ENCODE measurements at regions not wholly inside any gene's neighbourhood (a gene's known extent, or its start where the extent isn't known, plus 50 kb on each side); places are given as distances from the start of the nearest gene placed in this dataset.
"Not testable (repeated sequence)": the region's sequence is repeated elsewhere in the genome, so short reads cannot be mapped to it uniquely, and the experiment has no call there.

GRCh38 chr16:14015033-14015432 is 56.1 kb upstream of the MRTFB start:
- ATAC-seq (ENCODE audit: insufficient read depth, low FRiP score): no peak
- H3K9ac ChIP-seq (ENCODE audit: insufficient read depth in 1 of 2, low read length in 2 of 2): no peak overlapping the region
- H3K4me1 ChIP-seq (ENCODE audit: control insufficient read depth in 5 of 5, insufficient read depth in 5 of 5, low read length in 5 of 5): peaks cover 5 to 29% (median 7%) of the 10 kb centered on the region in 5 donors
- H3K36me3 ChIP-seq (ENCODE audit: control insufficient read depth in 4 of 4, insufficient read depth in 4 of 4, low read length in 4 of 4): no peaks in the 10 kb centered on the region
- no peak for TF ChIP-seq CTCF (IDR thresholded peaks at IDR 0.05; ENCODE audit: control extremely low read depth, extremely low read depth)
- H3K9me3 ChIP-seq (ENCODE audit: control insufficient read depth in 4 of 4, insufficient read depth in 3 of 4, low read length in 3 of 4): no peaks in the 10 kb centered on the region
- peak overlapping the region; percentile 1 to 23 for H3K27ac ChIP-seq (ENCODE audit: low read depth in 1 of 2, low read length in 1 of 2)
- H3K27me3 ChIP-seq (ENCODE audit: control insufficient read depth in 3 of 3, insufficient read depth in 3 of 3, low read length in 2 of 3): no peaks in the 10 kb centered on the region
- WGBS, 2 donors: 45 to 55% methylated on average over 4 of the region's 4 CpGs
- H3K4me3 ChIP-seq: peak overlapping the region; percentile 5
- DNase-seq: no peak

- Histone ChIP-seq H3K9ac (ENCODE audit: insufficient read depth in 1 of 2, low read length in 2 of 2) (no peak overlapping the region), H3K4me3 (peak overlapping the region; percentile 35)
Measured at GRCh38 chr16:14015461-14015860, 55.7 kb upstream of the MRTFB start.

GRCh38 chr16:14015948-14016347 is 55.2 kb upstream of the MRTFB start:
- H3K9ac ChIP-seq (ENCODE audit: insufficient read depth in 1 of 2, low read length in 2 of 2): no peak overlapping the region
- no peaks in the 10 kb centered on the region for H3K36me3 ChIP-seq (ENCODE audit: control insufficient read depth in 4 of 4, insufficient read depth in 4 of 4, low read length in 4 of 4)
- peak overlapping the region in 1 of 2 donors; percentile 23 for H3K27ac ChIP-seq (ENCODE audit: low read depth in 1 of 2, low read length in 1 of 2)
- DNase-seq (no peak), ATAC-seq (ENCODE audit: insufficient read depth, low FRiP score) (peak; percentile 64)
- peak overlapping the region; percentile 35 for H3K4me3 ChIP-seq
- H3K9me3 ChIP-seq (ENCODE audit: control insufficient read depth in 4 of 4, insufficient read depth in 3 of 4, low read length in 3 of 4): no peaks in the 10 kb centered on the region
- H3K4me1 ChIP-seq (ENCODE audit: control insufficient read depth in 5 of 5, insufficient read depth in 5 of 5, low read length in 5 of 5): peaks cover 5 to 29% (median 7%) of the 10 kb centered on the region in 5 donors
- H3K27me3 ChIP-seq (ENCODE audit: control insufficient read depth in 3 of 3, insufficient read depth in 3 of 3, low read length in 2 of 3): no peaks in the 10 kb centered on the region
- TF ChIP-seq CTCF (IDR thresholded peaks at IDR 0.05; ENCODE audit: control extremely low read depth, extremely low read depth): no peak
- 34 to 61% methylated on average over 2 of the region's 2 CpGs for WGBS, 2 donors

More at GRCh38 chr16:14015461-14015860, 55.7 kb upstream of the MRTFB start:
- TF ChIP-seq CTCF (IDR thresholded peaks at IDR 0.05; ENCODE audit: control extremely low read depth, extremely low read depth): no peak
- Histone ChIP-seq H3K27me3 (ENCODE audit: control insufficient read depth in 3 of 3, insufficient read depth in 3 of 3, low read length in 2 of 3) (no peaks in the 10 kb centered on the region), H3K9me3 (ENCODE audit: control insufficient read depth in 4 of 4, insufficient read depth in 3 of 4, low read length in 3 of 4) (no peaks in the 10 kb centered on the region), H3K36me3 (ENCODE audit: control insufficient read depth in 4 of 4, insufficient read depth in 4 of 4, low read length in 4 of 4) (no peaks in the 10 kb centered on the region), H3K27ac (ENCODE audit: low read depth in 1 of 2, low read length in 1 of 2) (peak overlapping the region; percentile 1 to 23), H3K4me1 (ENCODE audit: control insufficient read depth in 5 of 5, insufficient read depth in 5 of 5, low read length in 5 of 5) (peaks cover 5 to 29% (median 7%) of the 10 kb centered on the region in 5 donors)
- DNase-seq (no peak), ATAC-seq (ENCODE audit: insufficient read depth, low FRiP score) (no peak)
- 44 to 46% methylated on average over 11 of the region's 11 CpGs for WGBS, 2 donors

GRCh38 chr16:14016362-14016761 is 54.8 kb upstream of the MRTFB start:
- H3K4me3 ChIP-seq; ATAC-seq (ENCODE audit: insufficient read depth, low FRiP score): not testable (repeated sequence)
- 91 to 94% methylated on average over 15 of the region's 15 CpGs for WGBS, 2 donors

More at GRCh38 chr16:14016362-14016761, 54.8 kb upstream of the MRTFB start:
- DNase-seq; H3K36me3 ChIP-seq (ENCODE audit: control insufficient read depth in 4 of 4, insufficient read depth in 4 of 4, low read length in 4 of 4); H3K9ac ChIP-seq (ENCODE audit: insufficient read depth in 1 of 2, low read length in 2 of 2); H3K9me3 ChIP-seq (ENCODE audit: control insufficient read depth in 4 of 4, insufficient read depth in 3 of 4, low read length in 3 of 4); H3K27me3 ChIP-seq (ENCODE audit: control insufficient read depth in 3 of 3, insufficient read depth in 3 of 3, low read length in 2 of 3): not testable (repeated sequence)
- peaks cover 5 to 29% (median 7%) of the 10 kb centered on the region in 5 donors for H3K4me1 ChIP-seq (ENCODE audit: control insufficient read depth in 5 of 5, insufficient read depth in 5 of 5, low read length in 5 of 5)
- peak overlapping the region; percentile 14 to 57 for H3K27ac ChIP-seq (ENCODE audit: low read depth in 1 of 2, low read length in 1 of 2)
